ENCODE measurements at regions not wholly inside any gene's neighbourhood (a gene's known extent, or its start where the extent isn't known, plus 50 kb on each side); places are given as distances from the start of the nearest gene placed in this dataset.

DNA sequence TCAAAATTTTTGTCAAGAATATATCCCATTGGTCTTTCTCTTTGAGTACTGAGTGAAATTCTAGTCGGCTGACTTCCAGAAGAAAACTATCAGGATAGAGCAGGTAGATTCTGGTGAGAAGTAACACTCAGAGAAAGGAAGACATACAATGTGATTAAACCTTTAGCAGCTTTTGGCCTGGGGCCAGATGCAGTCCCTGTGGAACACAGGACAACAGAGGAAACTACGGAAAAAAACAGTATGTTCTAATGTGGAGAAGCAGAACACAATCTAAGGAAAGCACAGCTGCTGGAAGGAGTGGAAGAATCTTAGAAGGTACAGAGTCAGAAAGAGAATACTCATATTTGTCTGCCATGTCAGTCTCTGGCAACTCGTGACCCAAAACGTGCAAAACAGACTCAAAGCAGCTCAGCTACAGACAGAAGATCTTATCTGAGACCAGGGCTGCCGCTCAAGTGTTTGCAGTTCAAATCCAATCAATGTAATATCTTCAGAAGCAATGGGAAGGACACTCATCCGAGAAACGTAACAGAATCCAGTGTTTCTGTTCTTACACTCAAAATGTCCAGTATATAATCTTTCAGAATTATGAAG is 283.8 kb downstream of the MRPL39 start:
- TF ChIP-seq, protein P1, sequence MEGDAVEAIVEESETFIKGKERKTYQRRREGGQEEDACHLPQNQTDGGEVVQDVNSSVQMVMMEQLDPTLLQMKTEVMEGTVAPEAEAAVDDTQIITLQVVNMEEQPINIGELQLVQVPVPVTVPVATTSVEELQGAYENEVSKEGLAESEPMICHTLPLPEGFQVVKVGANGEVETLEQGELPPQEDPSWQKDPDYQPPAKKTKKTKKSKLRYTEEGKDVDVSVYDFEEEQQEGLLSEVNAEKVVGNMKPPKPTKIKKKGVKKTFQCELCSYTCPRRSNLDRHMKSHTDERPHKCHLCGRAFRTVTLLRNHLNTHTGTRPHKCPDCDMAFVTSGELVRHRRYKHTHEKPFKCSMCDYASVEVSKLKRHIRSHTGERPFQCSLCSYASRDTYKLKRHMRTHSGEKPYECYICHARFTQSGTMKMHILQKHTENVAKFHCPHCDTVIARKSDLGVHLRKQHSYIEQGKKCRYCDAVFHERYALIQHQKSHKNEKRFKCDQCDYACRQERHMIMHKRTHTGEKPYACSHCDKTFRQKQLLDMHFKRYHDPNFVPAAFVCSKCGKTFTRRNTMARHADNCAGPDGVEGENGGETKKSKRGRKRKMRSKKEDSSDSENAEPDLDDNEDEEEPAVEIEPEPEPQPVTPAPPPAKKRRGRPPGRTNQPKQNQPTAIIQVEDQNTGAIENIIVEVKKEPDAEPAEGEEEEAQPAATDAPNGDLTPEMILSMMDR (IDR thresholded peaks at IDR 0.05; ENCODE audit: low read length): no peak
- no peak for TF ChIP-seq EZH2 (optimal IDR thresholded peaks at IDR 0.05; ENCODE audit: low read depth, low read length)
- no peak for TF ChIP-seq EZH2phosphoT487 (IDR thresholded peaks at IDR 0.05; ENCODE audit: low read length)
